Cardiac fibroblast (primary cell): ENCODE measurements at regions not wholly inside any gene's neighbourhood (a gene's known extent, or its start where the extent isn't known, plus 50 kb on each side); places are given as distances from the start of the nearest gene placed in this dataset.

Experiments used
- DNase-seq, 2 donors: peaks; one replicate each; pipeline versions ENCODE4 v3.0.0 to v3.0.0-alpha.2; 2010; ENCODE audit warnings: low read depth in 2 of 2
- H3K4me3 ChIP-seq, 2 donors: replicated peaks in 1 of 2; 1 replicate in 1 of 2; 2 replicates in 1 of 2; pipeline ENCODE4 v1.5.1; 2011; ENCODE audit warnings: low read depth in 2 of 2, low read length in 2 of 2, mild to moderate bottlenecking in 2 of 2, moderate library complexity in 1 of 2
- CTCF ChIP-seq: IDR thresholded peaks from one replicate; pipeline ENCODE4 v1.5.1; 2011; ENCODE audit warnings: low read depth, mild to moderate bottlenecking, low read length, inconsistent platforms

GRCh38 chr6:20292905-20293304 lies 80.6 kb upstream of the MBOAT1 start:
- TF ChIP-seq CTCF: no peak
- DNase-seq: no peak
- H3K4me3 ChIP-seq: no peak overlapping the region

- TF ChIP-seq CTCF: no peak
- no peak for DNase-seq
- no peak overlapping the region for H3K4me3 ChIP-seq
Measured at GRCh38 chr6:20301256-20301655, 89.0 kb upstream of the MBOAT1 start.

GRCh38 chr6:20302168-20302567 lies 89.9 kb upstream of the MBOAT1 start:
- no peak for TF ChIP-seq CTCF
- H3K4me3 ChIP-seq: no peak overlapping the region
- no peak for DNase-seq

- DNase-seq: peak in 1 of 2 donors; percentile 22
- no peak for TF ChIP-seq CTCF
- H3K4me3 ChIP-seq: no peak overlapping the region
Measured at GRCh38 chr6:20302702-20303251, 90.5 kb upstream of the MBOAT1 start.

GRCh38 chr6:20306491-20306890 lies 94.2 kb upstream of the MBOAT1 start:
- TF ChIP-seq CTCF: no peak
- no peak for DNase-seq
- no peak overlapping the region for H3K4me3 ChIP-seq

- no peak overlapping the region for H3K4me3 ChIP-seq
- no peak for DNase-seq
- no peak for TF ChIP-seq CTCF
Measured at GRCh38 chr6:20309186-20309585, 92.5 kb upstream of the E2F3 start.

GRCh38 chr6:20310185-20310584 lies 91.5 kb upstream of the E2F3 start:
- no peak for DNase-seq
- no peak overlapping the region for H3K4me3 ChIP-seq
- TF ChIP-seq CTCF: no peak
